ENCODE measurements at regions not wholly inside any gene's neighbourhood (a gene's known extent, or its start where the extent isn't known, plus 50 kb on each side); places are given as distances from the start of the nearest gene placed in this dataset.

DNA sequence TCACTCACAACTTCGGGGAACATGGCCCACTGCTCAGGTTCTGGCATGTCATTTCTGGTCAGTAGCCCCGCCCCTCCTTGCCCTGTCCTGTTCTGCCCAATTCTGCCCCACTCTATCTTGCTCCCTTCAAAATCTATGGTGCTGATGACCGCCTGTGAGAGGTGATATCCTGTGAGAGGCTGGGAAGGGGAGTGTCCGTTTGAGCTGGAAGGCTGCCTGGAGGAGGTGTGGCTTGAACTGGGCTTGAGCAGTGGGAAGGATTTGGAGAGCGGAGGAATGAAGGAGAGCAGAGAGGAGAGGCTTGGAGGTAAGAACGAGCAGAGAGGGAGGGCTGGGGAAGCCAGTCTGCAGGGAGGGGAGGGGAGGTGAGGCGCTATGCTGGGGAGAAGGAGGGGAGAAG is 145.3 kb downstream of the RPS24 start:
- Mint-ChIP-seq H3K4me1 (no peaks in the 10 kb centered on the region), H3K27me3 (no peaks in the 10 kb centered on the region), H3K4me3 (no peak overlapping the region), H3K27ac (no peak overlapping the region), H3K36me3 (ENCODE audit: low read depth) (no peaks in the 10 kb centered on the region), H3K9me3 (ENCODE audit: low read depth) (no peaks in the 10 kb centered on the region)
- ChIA-PET CTCF (no interaction called here), POLR2A (no interaction called here)
- no peak for DNase-seq
- intact Hi-C loops (cut with DNase I, micrococcal nuclease) = no loop called here
- ATAC-seq = no peak

- ATAC-seq (no peak), DNase-seq (no peak)
- ChIA-PET POLR2A (no interaction called here), CTCF (no interaction called here)
- no peak overlapping the region for H3K27ac Mint-ChIP-seq
- H3K4me3 Mint-ChIP-seq = no peak overlapping the region
- no peaks in the 10 kb centered on the region for H3K36me3 Mint-ChIP-seq (ENCODE audit: low read depth)
- intact Hi-C loops (cut with DNase I, micrococcal nuclease) = no loop called here
- H3K9me3 Mint-ChIP-seq (ENCODE audit: low read depth) = no peaks in the 10 kb centered on the region
- no peaks in the 10 kb centered on the region for H3K27me3 Mint-ChIP-seq
- H3K4me1 Mint-ChIP-seq = no peaks in the 10 kb centered on the region
These were observed 146.4 kb downstream of the RPS24 start for GRCh38 chr10:78179886-78180705.

DNA sequence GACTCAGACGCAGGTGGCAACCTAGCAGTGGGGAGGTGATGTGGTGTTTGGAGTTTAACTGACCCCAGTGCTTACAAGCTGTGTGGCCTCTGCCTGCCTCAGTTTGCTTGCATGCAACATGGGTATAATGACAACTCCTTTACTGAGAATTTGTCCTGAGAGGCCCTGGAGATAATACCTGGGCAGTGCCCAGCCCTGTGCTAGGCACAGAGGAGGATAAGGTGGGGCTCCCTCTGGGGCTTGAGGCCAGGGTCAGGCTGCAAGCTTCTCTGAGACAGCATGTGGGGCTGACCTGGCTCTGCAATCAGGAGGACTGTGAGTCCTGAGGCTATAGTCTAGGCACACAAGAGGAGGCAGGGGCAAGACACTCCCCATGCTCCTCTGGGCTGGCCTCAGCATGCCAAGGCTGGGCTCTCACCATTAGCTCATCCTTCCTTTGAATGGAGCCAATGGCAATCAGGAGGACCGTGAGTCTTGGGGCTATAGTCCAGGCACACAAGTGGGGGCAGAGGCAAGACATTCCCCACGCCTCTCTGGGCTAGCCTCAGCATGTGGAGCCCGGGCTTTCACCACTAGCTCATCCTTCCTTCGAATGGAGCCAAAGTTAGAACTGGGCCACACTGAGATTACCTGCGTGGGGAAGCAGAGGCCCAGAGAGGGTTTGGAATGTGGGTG is 147.9 kb downstream of the RPS24 start:
- ChIA-PET POLR2A (no interaction called here), CTCF (no interaction called here)
- no peak for ATAC-seq
- H3K36me3 Mint-ChIP-seq (ENCODE audit: low read depth) = no peaks in the 10 kb centered on the region
- H3K27ac Mint-ChIP-seq = no peak overlapping the region
- DNase-seq = no peak
- intact Hi-C loops (cut with DNase I, micrococcal nuclease) = no loop called here
- no peaks in the 10 kb centered on the region for H3K27me3 Mint-ChIP-seq
- H3K9me3 Mint-ChIP-seq (ENCODE audit: low read depth) = no peaks in the 10 kb centered on the region
- no peak overlapping the region for H3K4me3 Mint-ChIP-seq
- H3K4me1 Mint-ChIP-seq = no peaks in the 10 kb centered on the region

GRCh38 chr10:78182841-78183240 is 149.2 kb downstream of the RPS24 start:
- ChIA-PET CTCF (no interaction called here), POLR2A (no interaction called here)
- no peaks in the 10 kb centered on the region for H3K36me3 Mint-ChIP-seq (ENCODE audit: low read depth)
- intact Hi-C loops (cut with DNase I, micrococcal nuclease) = no loop called here
- DNase-seq (no peak), ATAC-seq (no peak)
- no peaks in the 10 kb centered on the region for H3K9me3 Mint-ChIP-seq (ENCODE audit: low read depth)
- no peaks in the 10 kb centered on the region for H3K4me1 Mint-ChIP-seq
- no peak overlapping the region for H3K27ac Mint-ChIP-seq
- no peak overlapping the region for H3K4me3 Mint-ChIP-seq
- no peaks in the 10 kb centered on the region for H3K27me3 Mint-ChIP-seq

GRCh38 chr10:78184851-78185692 is 151.4 kb downstream of the RPS24 start:
- intact Hi-C loops (cut with DNase I, micrococcal nuclease) = no loop called here
- ChIA-PET CTCF (interaction anchor here (1.1 kb wide), 1 partner anchor 9 kb away, joined by 3 read pairs; no protein-coding TSS in a partner anchor), POLR2A (no interaction called here)
- H3K27me3 Mint-ChIP-seq = no peaks in the 10 kb centered on the region
- H3K36me3 Mint-ChIP-seq (ENCODE audit: low read depth) = no peaks in the 10 kb centered on the region
- DNase-seq = no peak
- H3K27ac Mint-ChIP-seq = no peak overlapping the region
- no peak overlapping the region for H3K4me3 Mint-ChIP-seq
- no peaks in the 10 kb centered on the region for H3K9me3 Mint-ChIP-seq (ENCODE audit: low read depth)
- ATAC-seq = no peak
- no peaks in the 10 kb centered on the region for H3K4me1 Mint-ChIP-seq

- no peaks in the 10 kb centered on the region for H3K27me3 Mint-ChIP-seq
- H3K9me3 Mint-ChIP-seq (ENCODE audit: low read depth) = no peaks in the 10 kb centered on the region
- no peak for ATAC-seq
- H3K27ac Mint-ChIP-seq = no peak overlapping the region
- no peak overlapping the region for H3K4me3 Mint-ChIP-seq
- H3K36me3 Mint-ChIP-seq (ENCODE audit: low read depth) = no peaks in the 10 kb centered on the region
- intact Hi-C loops (cut with DNase I, micrococcal nuclease) = no loop called here
- no peaks in the 10 kb centered on the region for H3K4me1 Mint-ChIP-seq
- ChIA-PET CTCF (interaction anchor here (1.1 kb wide), 1 partner anchor 10 kb away, joined by 3 read pairs; no protein-coding TSS in a partner anchor), POLR2A (no interaction called here)
- no peak for DNase-seq
These were observed 152.0 kb downstream of the RPS24 start for GRCh38 chr10:78185693-78186055.

GRCh38 chr10:78186572-78186971 is 152.9 kb downstream of the RPS24 start:
- H3K4me3 Mint-ChIP-seq = no peak overlapping the region
- H3K27ac Mint-ChIP-seq = no peak overlapping the region
- H3K9me3 Mint-ChIP-seq (ENCODE audit: low read depth) = no peaks in the 10 kb centered on the region
- no peaks in the 10 kb centered on the region for H3K27me3 Mint-ChIP-seq
- no peaks in the 10 kb centered on the region for H3K36me3 Mint-ChIP-seq (ENCODE audit: low read depth)
- DNase-seq = no peak
- CTCF ChIA-PET = interaction anchor here (1.1 kb wide), 1 partner anchor 11 kb away, joined by 3 read pairs; no protein-coding TSS in a partner anchor
- POLR2A ChIA-PET = no interaction called here
- no peak for ATAC-seq
- intact Hi-C loops (cut with DNase I, micrococcal nuclease) = no loop called here
- no peaks in the 10 kb centered on the region for H3K4me1 Mint-ChIP-seq

GRCh38 chr10:78187371-78187770 is 153.7 kb downstream of the RPS24 start:
- POLR2A ChIA-PET = no interaction called here
- CTCF ChIA-PET = no interaction called here
- Mint-ChIP-seq H3K9me3 (ENCODE audit: low read depth) (no peaks in the 10 kb centered on the region), H3K4me3 (no peak overlapping the region), H3K27me3 (no peaks in the 10 kb centered on the region), H3K4me1 (no peaks in the 10 kb centered on the region), H3K27ac (no peak overlapping the region), H3K36me3 (ENCODE audit: low read depth) (no peaks in the 10 kb centered on the region)
- no peak for ATAC-seq
- intact Hi-C loops (cut with DNase I, micrococcal nuclease) = no loop called here
- DNase-seq = no peak

- ChIA-PET CTCF (no interaction called here), POLR2A (interaction anchor here (0.7 kb wide), 1 partner anchor 132 kb away, joined by 8 read pairs; no protein-coding TSS in a partner anchor)
- DNase-seq (no peak), ATAC-seq (no peak)
- no peaks in the 10 kb centered on the region for H3K36me3 Mint-ChIP-seq (ENCODE audit: low read depth)
- intact Hi-C loops (cut with DNase I, micrococcal nuclease) = no loop called here
- H3K4me3 Mint-ChIP-seq = no peak overlapping the region
- H3K9me3 Mint-ChIP-seq (ENCODE audit: low read depth) = peaks cover 3% of the 10 kb centered on the region
- H3K27ac Mint-ChIP-seq = no peak overlapping the region
- H3K4me1 Mint-ChIP-seq = no peaks in the 10 kb centered on the region
- H3K27me3 Mint-ChIP-seq = no peaks in the 10 kb centered on the region
These were observed 154.8 kb downstream of the RPS24 start for GRCh38 chr10:78188446-78188845.

DNA sequence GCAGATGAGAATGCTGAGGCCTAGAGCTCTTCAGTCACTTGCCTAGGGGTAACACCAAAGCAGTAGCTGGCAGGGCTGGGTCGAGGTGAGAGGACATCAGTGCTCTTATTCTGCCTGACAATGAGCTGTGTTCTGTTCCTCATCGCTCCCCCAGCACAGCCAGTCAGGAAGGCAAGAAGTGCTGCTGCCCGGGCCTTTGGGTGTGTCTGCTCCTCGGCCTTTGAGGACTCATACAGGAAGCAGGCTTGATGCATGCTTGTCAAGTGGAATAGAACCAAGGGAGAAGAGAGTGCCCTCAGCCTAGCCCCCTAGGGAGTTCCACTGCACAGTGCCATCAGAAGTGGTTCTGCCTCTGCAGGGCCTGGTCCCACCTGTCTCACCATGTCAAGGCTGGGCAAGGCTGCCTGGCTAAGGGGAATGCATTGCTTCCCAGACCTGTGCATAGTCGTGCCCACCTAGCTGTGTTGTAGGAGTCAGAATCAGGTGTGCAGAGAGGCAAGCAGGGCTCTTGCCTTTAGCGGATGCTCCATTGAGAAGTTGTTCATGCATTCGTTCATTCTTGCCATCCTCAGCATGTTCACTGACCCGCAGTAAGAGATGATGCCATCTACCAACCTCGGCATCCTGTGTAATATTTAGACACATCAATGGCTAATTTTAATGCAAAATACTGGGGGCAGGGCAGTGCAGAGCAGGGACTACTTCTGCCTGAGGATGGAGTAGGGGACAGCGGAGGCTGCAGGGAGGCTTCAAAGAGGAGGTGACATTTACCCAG is 156.6 kb downstream of the RPS24 start:
- Mint-ChIP-seq H3K27me3 (no peaks in the 10 kb centered on the region), H3K9me3 (ENCODE audit: low read depth) (peaks cover 4% of the 10 kb centered on the region), H3K27ac (no peak overlapping the region), H3K4me1 (no peaks in the 10 kb centered on the region), H3K4me3 (no peak overlapping the region), H3K36me3 (ENCODE audit: low read depth) (no peaks in the 10 kb centered on the region)
- DNase-seq = no peak
- intact Hi-C loops (cut with DNase I, micrococcal nuclease) = no loop called here
- no peak for ATAC-seq
- POLR2A ChIA-PET = no interaction called here
- CTCF ChIA-PET = no interaction called here

GRCh38 chr10:78191301-78191700 is 157.6 kb downstream of the RPS24 start:
- CTCF ChIA-PET = no interaction called here
- no peaks in the 10 kb centered on the region for H3K36me3 Mint-ChIP-seq (ENCODE audit: low read depth)
- ATAC-seq (no peak), DNase-seq (no peak)
- H3K4me3 Mint-ChIP-seq = no peak overlapping the region
- H3K9me3 Mint-ChIP-seq (ENCODE audit: low read depth) = peaks cover 4% of the 10 kb centered on the region
- H3K27ac Mint-ChIP-seq = no peak overlapping the region
- H3K27me3 Mint-ChIP-seq = no peaks in the 10 kb centered on the region
- H3K4me1 Mint-ChIP-seq = no peaks in the 10 kb centered on the region
- intact Hi-C loops (cut with DNase I, micrococcal nuclease) = no loop called here
- POLR2A ChIA-PET = no interaction called here

Measured in activated CD4-positive, alpha-beta T cell treated with anti-CD3 and anti-CD28 coated beads for 36 hours (primary cell).